ENCODE measurements at regions not wholly inside any gene's neighbourhood (a gene's known extent, or its start where the extent isn't known, plus 50 kb on each side); places are given as distances from the start of the nearest gene placed in this dataset.
"Not testable (repeated sequence)": the region's sequence is repeated elsewhere in the genome, so short reads cannot be mapped to it uniquely, and the experiment has no call there.

DNA sequence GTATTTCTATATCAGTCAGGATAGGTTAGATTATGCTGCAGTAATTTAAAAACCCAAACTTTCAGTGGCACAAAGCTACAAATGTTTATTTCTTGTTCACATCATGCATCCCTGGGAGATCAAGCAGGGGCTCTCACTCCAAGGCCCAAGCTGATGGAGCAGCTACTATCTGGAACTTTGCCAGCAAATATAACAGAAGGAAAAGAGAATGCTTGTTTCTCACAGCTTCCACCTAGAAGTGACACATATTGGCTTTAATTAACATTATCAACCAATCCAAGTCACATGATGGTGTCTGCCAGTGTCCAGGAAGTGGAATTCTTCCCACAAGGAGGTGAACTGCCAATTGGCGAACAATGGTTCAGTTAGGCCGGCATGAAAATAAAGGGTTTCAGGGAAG, 306.9 kb downstream of the BCL11A start:
- no peak for DNase-seq (ENCODE audit: low read depth)

GRCh38 chr2:60234274-60234986, 319.0 kb downstream of the BCL11A start:
- no peak for DNase-seq (ENCODE audit: low read depth)

DNA sequence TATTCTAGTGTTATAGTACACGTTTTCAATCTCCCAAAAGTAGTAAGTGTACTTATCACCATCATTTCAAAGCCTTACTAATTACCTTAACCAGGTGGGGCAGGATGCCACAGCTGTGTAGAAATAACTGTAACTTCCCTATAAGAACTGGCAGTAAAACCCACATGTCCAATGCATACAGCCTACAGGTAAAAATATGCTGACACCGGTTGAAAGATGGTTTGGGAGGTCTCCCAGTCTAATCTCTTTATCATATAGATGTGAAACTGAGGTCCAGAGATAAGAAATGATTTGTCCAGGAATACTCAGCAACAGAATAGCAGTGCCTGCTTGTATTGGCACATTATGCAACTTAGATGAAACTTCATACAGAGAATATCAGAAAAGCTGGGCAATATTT, 322.9 kb downstream of the BCL11A start:
- no peak for DNase-seq (ENCODE audit: low read depth)

DNA sequence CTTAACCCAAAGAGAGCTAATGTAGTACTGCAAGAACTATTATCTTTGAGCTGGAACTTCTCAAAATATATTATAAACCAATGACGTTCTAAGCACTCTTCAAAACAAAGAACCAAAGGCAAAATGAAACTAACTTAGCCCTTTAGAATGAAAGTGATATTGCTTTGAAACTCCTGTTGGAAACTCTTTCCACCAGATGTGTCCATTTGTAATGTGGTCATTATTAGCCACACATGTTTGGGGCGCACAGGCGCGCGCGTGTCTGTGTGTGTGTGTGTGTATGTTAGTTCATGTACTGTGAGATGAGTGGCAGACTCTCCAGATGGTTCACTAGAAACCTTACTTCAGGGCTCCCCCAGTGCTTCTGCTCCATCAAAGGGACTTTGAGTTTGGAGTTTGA, 323.4 kb downstream of the BCL11A start:
- DNase-seq (ENCODE audit: low read depth), result no peak

GRCh38 chr2:60226943-60227342, 326.5 kb downstream of the BCL11A start:
- no peak for DNase-seq (ENCODE audit: low read depth)

DNA sequence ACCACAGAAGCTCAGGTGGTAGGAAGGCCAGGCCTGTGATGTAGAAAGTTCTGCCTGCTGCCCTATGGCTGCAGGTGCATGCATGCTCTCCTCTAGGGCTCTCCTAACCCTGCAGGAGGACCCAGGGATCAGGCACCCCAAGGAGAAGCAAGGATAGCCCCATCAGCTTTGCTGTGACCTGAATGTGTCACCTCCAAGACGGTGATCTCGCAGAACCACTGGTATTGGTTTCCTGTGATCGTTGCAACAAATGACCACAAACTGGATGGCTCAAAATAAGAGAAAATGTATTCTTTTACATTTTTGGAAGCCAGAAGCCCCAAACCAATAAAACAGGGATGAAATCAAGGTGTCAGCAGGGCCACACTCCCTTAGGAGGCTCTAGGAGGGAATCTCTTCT, 327.3 kb downstream of the BCL11A start:
- DNase-seq (ENCODE audit: low read depth), result no peak

GRCh38 chr2:60223859-60224258, 329.6 kb downstream of the BCL11A start:
- no peak for DNase-seq (ENCODE audit: low read depth)

DNA sequence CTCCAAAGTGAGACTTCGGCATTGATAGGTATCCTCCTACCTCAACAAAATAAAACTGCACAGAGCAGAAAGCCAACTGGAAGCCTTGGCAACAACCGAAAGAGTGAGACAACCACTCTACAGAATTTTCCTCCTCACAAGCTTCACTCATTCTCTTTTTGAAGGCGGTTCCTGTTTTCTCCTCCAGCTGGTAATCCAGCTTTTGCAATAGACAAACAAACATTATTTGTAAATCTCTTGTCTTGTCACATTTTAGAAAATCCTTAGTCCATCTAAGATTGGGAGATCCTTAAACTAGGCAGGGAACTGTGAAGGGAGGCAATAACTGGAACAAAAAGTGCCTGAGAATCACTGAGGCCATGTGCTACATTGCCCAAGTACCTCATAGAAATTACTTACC, 332.4 kb downstream of the BCL11A start:
- DNase-seq (ENCODE audit: low read depth), result no peak

- DNase-seq (ENCODE audit: low read depth), result no peak
Observed at GRCh38 chr2:60219536-60219935, 333.9 kb downstream of the BCL11A start.

GRCh38 chr2:60216452-60216995, 336.9 kb downstream of the BCL11A start:
- no peak for DNase-seq (ENCODE audit: low read depth)

- no peak for DNase-seq (ENCODE audit: low read depth)
Observed at GRCh38 chr2:60215386-60215901, 338.0 kb downstream of the BCL11A start.

- DNase-seq (ENCODE audit: low read depth), result no peak
Observed at GRCh38 chr2:60214626-60214875, 338.9 kb downstream of the BCL11A start.

DNA sequence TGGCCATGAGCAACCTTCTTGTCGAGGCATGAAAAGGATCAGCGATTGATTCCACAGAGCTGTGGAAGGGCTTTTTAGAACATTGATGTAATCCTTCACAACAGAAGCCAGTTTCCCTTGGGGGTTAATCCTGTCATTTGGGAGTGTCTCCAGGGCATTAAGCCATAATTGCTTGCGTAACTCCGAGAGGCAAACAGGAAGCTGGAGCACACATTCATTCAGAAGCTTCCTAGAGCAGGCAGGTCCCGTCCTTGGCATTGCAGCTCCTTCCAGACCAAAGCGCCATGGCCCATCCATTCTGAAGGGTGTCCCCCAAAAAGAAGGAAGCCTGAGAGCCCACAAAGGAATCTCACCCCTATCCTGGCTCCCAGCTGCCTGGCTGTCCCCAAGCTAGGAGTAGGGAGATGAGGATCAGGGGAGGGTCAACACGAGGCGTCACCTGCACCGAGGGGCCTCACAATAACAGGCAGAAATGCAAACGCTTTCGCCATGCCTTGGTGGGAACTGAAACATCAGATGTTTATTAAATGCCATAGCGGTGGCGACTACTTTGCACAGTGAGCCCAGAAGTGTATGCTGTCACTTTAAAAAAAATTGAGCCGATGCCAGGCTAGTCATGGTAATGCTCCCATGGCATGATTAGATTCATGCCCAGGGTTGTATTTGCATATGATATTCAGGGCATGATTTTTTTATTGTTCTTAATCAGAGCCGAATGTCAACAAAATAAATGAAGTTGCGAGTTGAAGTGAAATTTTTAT, 339.4 kb downstream of the BCL11A start:
- DNase-seq (ENCODE audit: low read depth), result no peak

GRCh38 chr2:60212181-60212945, 341.1 kb downstream of the BCL11A start:
- DNase-seq (ENCODE audit: low read depth), result no peak

- DNase-seq (ENCODE audit: low read depth), result not testable (repeated sequence)
Observed at GRCh38 chr2:60189006-60189405, 364.4 kb downstream of the BCL11A start.

GRCh38 chr2:60175290-60175689, 378.2 kb downstream of the BCL11A start:
- no peak for DNase-seq (ENCODE audit: low read depth)

- DNase-seq (ENCODE audit: low read depth), result no peak
Observed at GRCh38 chr2:60174146-60174545, 379.3 kb downstream of the BCL11A start.

DNA sequence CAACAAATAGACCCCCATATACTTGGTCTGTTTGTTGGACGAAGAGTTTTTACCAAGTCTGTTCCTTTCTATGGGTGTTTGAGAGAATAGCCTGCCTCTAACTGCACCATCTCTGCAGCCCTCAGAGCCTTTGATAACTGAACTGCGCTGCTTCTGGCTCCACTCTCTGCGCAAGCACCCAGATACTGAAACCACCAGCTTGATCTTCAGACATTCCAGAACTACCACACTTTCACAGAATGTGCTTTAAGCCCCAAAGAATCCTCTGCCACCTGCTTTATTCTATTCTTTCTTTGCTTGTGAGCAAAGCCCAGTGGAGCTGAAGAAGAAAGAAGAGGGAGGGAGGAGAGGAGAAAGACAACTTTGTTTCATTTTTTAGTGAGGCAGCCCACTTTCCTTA, 380.7 kb downstream of the BCL11A start:
- no peak for DNase-seq (ENCODE audit: low read depth)

DNA sequence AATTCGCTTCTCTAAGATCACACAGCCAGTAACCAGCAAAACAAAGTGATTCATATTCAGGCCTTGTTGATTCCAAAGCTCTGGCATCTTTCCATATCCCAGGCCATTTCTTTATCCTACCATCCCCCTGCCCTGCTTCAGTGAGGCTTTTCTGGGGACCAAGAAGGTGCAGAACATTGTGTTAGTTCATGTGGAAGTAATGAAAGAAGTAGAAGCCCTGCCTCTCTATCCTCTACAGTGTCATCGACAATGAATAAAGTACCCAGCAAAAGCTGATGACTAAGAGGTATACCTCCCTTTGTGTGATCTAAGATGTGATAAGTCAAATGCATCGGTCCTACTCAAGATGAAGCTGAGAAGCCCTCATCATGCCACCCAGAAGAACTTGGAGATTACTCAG, 383.2 kb downstream of the BCL11A start:
- DNase-seq (ENCODE audit: low read depth), result no peak

GRCh38 chr2:60168247-60168646, 385.2 kb downstream of the BCL11A start:
- no peak for DNase-seq (ENCODE audit: low read depth)

DNA sequence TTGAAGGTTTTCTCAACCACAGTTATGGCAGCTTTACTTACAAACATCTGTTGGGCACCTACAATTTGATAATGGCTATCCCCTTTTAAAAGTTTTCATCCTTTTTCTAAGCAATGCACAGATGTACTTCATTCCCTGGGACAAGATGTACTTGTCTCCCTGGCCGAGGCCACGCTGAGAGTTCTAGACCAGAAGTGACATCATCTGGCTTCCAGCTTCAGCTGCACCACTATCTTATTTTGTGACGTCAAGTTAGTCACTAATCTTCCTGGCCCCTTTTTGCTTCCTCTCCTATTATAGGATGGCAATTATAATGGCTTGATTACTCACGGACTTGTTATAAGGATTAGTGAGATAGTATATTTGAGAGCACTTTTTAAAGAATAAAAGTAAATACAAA, 386.4 kb downstream of the BCL11A start:
- DNase-seq (ENCODE audit: low read depth), result no peak

DNA sequence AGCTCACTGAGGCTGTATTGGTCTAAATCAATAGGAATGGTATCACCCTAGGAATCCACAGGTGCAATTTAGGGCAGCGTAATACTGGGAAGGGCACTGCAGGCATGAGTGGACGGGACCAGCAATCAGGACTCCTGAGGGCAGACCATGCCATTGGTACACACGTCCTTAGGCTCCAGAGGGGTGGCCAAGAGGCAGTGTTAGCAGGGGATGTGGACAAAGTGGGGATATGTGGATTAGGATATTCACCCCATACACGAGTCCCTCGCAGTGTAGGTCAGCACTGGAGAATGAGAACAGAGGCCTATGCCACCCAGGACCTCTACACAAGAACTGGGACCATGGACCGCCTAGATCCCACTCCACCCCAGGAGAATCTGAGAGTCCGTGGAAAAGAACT, 389.8 kb downstream of the BCL11A start:
- DNase-seq (ENCODE audit: low read depth), result no peak

DNA sequence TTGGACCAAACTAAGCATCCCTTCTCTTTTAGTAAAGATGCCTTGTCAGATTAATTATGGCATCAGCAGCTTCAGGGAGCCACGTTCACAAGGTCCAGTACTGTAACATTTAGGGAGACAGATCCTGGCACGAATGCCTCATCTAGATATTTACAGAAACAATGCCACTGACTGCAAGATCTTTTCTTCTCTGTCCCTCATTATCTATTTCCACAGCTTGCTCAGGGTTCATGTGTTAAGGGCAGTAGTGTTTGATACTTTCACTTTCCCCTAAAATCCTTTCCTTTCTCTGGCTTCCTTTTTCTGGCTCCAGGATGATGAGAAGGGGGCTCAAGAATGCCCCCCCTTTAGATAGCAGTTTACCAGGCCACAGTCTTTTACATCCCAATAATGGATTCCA, 393.9 kb downstream of the BCL11A start:
- no peak for DNase-seq (ENCODE audit: low read depth)

Data from CMK (cell line).